Limb (tissue), 2 donors: ENCODE measurements at regions not wholly inside any gene's neighbourhood (a gene's known extent, or its start where the extent isn't known, plus 50 kb on each side); places are given as distances from the start of the nearest gene placed in this dataset.
"Not testable (repeated sequence)": the region's sequence is repeated elsewhere in the genome, so short reads cannot be mapped to it uniquely, and the experiment has no call there.

Source experiments
- DNase-seq, 2 donors: peaks; one replicate each; pipeline ENCODE4 v3.0.0-alpha.2; 2016; ENCODE audit errors: extremely low spot score in 2 of 2

DNA sequence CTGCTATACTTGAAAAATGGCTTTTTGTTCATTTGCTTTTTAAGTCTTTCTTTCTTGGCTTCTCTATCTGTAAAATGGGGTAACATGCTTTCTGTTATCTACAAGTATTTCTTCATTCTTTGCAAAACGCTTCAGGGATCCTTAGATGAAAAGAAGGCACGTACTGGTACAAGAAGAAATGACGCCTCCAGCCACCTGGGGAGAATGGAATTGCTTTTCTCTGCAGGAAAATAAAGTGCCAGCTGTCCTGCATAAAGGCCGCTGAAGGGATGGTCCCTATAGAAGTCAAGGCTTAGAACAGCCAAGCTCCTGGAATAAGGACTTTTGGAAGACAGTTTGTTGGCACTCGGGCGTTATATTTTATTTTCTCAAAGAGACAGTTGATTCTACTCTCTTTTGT lies 210.8 kb upstream of the RASGEF1B start:
- DNase-seq: no peak

DNA sequence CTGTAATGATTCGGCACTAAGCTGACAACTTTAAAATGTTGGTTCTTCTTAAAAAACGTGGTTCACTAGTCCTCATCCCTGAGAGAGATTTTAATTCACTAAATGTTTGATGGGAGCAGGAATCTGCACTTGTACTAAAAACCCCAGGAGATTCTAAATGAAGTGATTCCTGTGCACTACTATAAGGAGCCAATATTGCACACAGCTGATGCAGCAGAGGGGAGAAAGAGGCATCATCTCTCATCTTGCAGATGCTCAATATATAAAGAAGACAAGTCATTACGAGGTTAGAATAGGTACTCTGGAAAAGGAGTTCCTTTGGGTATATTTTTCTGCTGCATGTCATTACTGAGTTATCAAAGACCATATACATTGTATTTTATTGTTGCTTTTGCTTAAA lies 207.6 kb upstream of the RASGEF1B start:
- no peak for DNase-seq

- DNase-seq: no peak
These were observed 207.1 kb upstream of the RASGEF1B start for GRCh38 chr4:81678801-81679200.

- DNase-seq: peak; percentile 52 to 88
These were observed 204.8 kb upstream of the RASGEF1B start for GRCh38 chr4:81676537-81676936.

DNA sequence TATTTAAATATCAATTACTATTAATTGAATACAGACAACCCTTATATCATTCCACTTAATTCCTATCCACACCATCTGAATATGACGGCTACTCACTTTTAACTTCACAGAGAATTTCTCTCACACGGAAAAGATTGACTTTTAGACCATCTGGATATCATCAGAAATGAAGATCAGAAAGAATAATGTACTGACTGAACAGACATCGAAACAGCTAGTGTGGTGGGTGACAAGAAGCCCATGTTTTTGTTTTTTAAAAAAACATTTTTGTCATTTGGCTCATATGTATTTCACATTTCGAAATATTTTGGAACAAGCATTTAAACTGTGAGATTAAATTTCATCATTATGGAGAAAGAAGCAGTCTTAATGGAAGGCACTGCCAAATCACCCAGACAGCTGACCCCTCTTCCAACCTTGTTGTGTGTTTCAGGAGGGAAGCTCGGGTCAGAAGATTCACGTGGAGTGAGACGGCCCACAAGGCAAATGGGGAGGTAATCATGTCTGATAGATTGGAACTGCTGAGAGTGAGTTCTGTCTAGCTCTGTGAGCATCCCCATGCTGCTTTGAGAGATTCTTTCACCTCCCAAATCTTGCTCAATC lies 204.2 kb upstream of the RASGEF1B start:
- no peak for DNase-seq

DNA sequence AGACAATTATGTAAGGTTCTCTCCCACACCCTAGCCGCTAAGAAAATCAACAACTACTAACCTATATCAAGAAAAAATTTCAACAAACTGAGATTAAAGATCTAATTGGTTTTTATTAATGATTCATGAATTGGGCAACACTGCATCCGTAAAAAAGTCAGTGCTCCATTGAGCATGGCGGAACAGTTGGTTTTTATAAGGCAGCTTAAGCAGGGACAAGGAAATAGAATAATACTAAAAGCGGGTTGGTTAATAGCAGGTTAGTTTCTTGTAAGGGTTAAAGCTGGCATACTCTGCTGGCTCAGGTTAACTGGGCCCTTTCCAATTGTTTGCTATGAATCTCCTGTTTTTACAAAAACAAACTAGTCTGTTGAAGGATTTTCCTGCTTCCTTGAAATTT lies 202.3 kb upstream of the RASGEF1B start:
- no peak for DNase-seq

GRCh38 chr4:81668328-81668727 lies 196.6 kb upstream of the RASGEF1B start:
- not testable (repeated sequence) for DNase-seq

DNA sequence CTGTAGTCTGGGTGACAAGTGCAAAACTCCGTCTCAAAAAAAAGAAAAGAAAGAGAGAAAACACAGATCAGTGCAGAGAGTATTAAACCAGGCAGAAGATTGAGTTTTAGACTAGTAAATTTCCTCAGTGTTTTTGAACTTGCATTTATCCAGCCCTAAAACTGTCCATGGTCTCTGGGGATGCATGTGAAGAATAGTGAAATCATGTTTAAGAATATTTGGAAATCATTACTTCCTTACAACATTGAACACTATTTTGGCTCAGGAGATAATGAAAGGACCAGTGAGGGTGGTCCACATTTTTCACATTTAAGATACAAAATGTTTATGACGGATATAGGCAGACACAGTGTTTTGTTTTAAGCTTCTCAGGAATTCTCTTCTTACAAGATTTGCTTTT lies 195.8 kb upstream of the RASGEF1B start:
- no peak for DNase-seq

GRCh38 chr4:81666491-81666890 lies 194.8 kb upstream of the RASGEF1B start:
- no peak for DNase-seq

- DNase-seq: no peak
These were observed 193.9 kb upstream of the RASGEF1B start for GRCh38 chr4:81665649-81666048.

DNA sequence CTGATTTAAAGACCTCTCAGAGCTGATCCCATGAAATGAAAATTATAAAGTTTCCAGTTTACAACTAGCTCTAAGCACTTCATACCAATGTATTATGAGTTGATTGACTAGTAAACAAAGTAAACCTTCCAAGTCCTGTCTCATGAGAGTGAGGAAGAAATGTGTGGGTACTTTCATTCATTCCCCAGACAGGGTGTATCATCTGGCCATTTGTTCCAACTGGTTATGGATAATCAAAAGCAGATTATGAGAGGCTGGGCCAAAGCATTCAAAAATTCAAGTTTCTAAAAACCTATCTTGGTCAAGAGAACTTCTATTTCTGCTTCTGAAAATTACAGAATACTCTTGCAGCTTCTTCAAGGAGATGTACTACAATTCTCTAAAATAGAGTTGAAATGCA lies 193.3 kb upstream of the RASGEF1B start:
- DNase-seq: no peak

DNA sequence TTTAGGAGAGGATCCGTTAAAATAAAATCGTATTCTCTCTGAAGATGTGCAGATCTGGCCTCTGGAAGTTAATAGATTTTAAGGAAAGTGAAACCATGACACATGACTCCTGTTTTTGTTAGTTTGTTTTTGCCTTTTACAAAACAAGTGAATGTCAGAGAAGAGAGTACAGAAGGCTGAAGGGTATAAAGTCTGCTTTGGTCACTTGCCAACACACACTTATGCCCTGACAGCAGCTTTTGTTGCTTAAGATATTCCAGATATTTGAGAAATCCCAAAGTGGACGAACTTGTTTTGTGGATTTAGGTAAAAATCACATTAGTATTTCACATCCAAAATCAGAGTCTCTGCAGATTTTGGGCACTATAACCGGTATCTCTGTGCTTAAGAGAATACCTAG lies 192.4 kb upstream of the RASGEF1B start:
- no peak for DNase-seq

- no peak for DNase-seq
These were observed 191.7 kb upstream of the RASGEF1B start for GRCh38 chr4:81663368-81663767.

- no peak for DNase-seq
These were observed 187.3 kb upstream of the RASGEF1B start for GRCh38 chr4:81659051-81659450.

DNA sequence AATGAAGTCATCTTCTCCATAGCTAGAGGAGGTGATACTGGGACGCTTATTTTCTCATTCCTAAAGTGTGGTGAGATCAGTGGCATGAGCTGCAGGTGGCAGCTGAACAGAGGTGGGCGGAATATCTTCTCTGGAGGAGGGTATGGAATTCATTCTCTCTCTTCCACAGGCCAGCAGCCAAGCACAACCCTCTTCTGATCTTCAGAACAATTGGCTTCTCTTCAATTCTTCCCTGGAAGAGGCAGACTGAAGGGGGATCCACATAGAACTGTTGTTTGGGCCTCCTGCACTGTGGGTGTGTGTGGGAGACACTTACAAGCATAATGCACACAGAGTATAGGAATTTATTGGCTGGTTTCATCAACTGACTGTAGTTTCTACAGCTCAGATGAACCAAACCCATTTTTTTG lies 180.4 kb upstream of the RASGEF1B start:
- DNase-seq: no peak

GRCh38 chr4:81651243-81651899 lies 179.7 kb upstream of the RASGEF1B start:
- DNase-seq: no peak

DNA sequence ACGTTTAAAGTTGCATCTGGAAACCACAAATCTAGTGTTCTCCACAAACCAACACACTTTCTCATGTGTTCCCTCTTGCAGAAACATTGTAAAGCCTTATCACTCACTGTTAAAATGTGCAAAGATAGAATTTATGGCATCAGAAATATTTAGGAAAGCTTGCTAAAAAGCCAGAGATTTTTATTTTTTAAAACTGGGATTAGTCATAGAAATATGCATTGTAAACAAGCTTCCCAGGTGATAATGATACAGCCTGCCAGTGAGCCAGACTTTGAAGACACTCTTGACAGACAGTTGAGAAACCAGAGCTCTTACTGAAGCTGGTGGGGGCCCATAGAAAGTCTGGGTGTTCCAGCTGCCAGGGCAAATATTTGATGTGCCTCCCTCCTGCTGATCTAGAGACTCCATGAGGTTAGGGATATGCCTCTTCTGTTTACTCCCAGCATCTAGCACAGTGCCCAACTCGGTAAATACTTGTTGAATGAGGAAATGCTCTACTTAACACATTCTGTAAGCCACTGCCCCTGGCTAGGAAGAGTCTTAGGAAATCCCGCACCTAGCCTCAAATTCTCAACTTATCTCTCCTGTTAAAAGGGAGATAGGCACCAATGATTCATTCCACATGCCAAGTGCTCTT lies 179.0 kb upstream of the RASGEF1B start:
- no peak for DNase-seq

DNA sequence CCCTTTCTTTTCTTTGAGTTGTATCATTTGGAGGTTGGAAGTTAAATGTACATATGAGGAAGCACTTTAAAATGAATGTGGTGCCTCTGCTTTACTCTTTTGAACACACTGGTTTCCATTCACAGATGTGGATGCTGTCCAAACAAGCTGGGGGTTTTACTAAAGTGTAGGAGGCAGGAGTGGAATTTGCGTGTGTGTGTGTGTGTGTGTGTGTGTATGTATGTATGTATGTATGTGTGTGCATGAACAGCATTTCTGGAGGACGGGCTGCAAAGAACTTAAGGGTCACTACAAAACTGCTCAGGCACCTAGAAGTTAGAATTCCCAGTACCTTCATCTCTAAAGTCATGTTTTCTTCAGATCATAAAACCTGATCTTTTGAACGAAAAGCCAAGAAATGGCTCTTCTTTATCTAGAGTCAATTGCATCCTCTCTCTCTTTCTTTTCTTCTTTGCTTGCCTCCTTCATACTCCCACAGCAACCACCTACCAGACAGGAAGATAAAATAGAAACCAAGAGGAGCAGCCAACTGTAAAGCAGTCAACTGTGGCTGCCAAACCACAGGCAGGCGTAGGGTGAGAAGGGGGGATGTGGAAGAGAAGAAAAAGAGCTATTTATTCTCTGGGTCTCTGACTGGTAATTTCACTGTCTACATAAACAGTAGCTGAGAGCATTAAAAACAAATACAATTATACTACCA lies 177.0 kb upstream of the RASGEF1B start:
- peak in 1 of 2 donors; percentile 43 for DNase-seq

- DNase-seq: no peak
These were observed 175.7 kb upstream of the RASGEF1B start for GRCh38 chr4:81647388-81647787.

DNA sequence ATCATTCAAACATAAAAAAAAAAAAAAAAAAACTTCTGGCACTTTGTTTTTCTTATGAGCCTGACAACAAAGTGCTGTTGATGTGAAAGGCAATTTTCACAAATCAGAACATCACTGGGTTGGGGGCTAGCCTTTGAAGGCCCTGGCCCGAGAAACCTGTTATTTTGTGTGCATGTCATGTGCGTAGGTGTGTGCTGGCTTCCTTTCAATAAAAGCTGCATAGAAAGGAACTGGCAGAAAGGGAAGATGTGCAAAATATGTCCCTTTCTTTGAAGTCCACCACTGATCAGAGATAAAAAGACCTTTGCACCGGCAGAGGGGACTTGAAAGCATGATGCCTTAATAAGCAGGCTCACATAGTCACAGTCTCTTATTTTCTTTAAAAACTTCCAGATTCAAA lies 170.8 kb upstream of the RASGEF1B start:
- DNase-seq: no peak

GRCh38 chr4:81639248-81639647 lies 167.5 kb upstream of the RASGEF1B start:
- no peak for DNase-seq

GRCh38 chr4:81638698-81639097 lies 167.0 kb upstream of the RASGEF1B start:
- no peak for DNase-seq
